OCI-LY7 (cell line): ENCODE measurements at regions not wholly inside any gene's neighbourhood (a gene's known extent, or its start where the extent isn't known, plus 50 kb on each side); places are given as distances from the start of the nearest gene placed in this dataset.

Source experiments
- BruUV-seq: library from RNA; stranded (reverse); fragments of 400-500 nt; replicated peaks from 2 replicates; lab custom pipeline; 2021; lab: Mats Ljungman, UMichigan
- CTCF ChIA-PET: fragments of 300-600 bp; sonication (Branson Sonifier 250); formaldehyde crosslinking; loops from one replicate; lab custom pipeline; 2022; ENCODE audit warnings: antibody characterized with exemption; ENCODE audit not compliant: unreplicated experiment; lab: Charles Lee
- POLR2A ChIA-PET: fragments of 300-600 bp; sonication (Branson Sonifier 250); formaldehyde crosslinking; loops from one replicate; lab custom pipeline; 2022; ENCODE audit warnings: antibody characterized with exemption; lab: Charles Lee
- DNase-seq: peaks from one replicate; pipeline ENCODE4 v3.0.0-alpha.2; 2015; ENCODE audit warnings: low spot score
- H2AFZ ChIP-seq: fragments of 200-600 bp; sonication (generic), shearing (Covaris generic); 2 replicates; pipeline ENCODE4 v1.6.1; 2014; ENCODE audit warnings: mild to moderate bottlenecking, antibody characterized with exemption, low read length, moderate library complexity
- H3K27ac ChIP-seq: fragments of 200-600 bp; sonication (generic); 2 replicates; pipeline ENCODE4 v1.5.1; 2014; ENCODE audit warnings: mixed run types, low read depth, mild to moderate bottlenecking, moderate library complexity, low read length, inconsistent platforms; ENCODE audit not compliant: poor library complexity, severe bottlenecking
- H3K36me3 ChIP-seq: fragments of 200-600 bp; sonication (generic); 2 replicates; pipeline ENCODE4 v1.6.1; 2014; ENCODE audit warnings: mild to moderate bottlenecking, antibody characterized with exemption, low read length, moderate library complexity, mixed read lengths; ENCODE audit not compliant: insufficient read depth
- H3K4me1 ChIP-seq: fragments of 200-600 bp; sonication (generic); 2 replicates; pipeline ENCODE4 v1.5.1; 2014; ENCODE audit warnings: mild to moderate bottlenecking, low read length; ENCODE audit not compliant: insufficient read depth, poor library complexity, severe bottlenecking
- H3K4me2 ChIP-seq: fragments of 200-600 bp; sonication (generic); 2 replicates; pipeline ENCODE4 v1.6.1; 2014; ENCODE audit warnings: mild to moderate bottlenecking, low read length
- H3K4me3 ChIP-seq: fragments of 200-600 bp; sonication (generic); 2 replicates; pipeline ENCODE4 v1.5.1; 2014; ENCODE audit warnings: mild to moderate bottlenecking, low read depth, low read length; ENCODE audit not compliant: poor library complexity, severe bottlenecking
- H3K79me2 ChIP-seq: fragments of 200-600 bp; sonication (generic); 2 replicates; pipeline ENCODE4 v1.6.1; 2016; ENCODE audit warnings: low read depth, mild to moderate bottlenecking, low read length, moderate library complexity, mixed read lengths; ENCODE audit not compliant: insufficient read depth
- H3K9me2 ChIP-seq: fragments of 200-600 bp; sonication (generic); 2 replicates; pipeline ENCODE4 v1.6.1; 2016; ENCODE audit warnings: mild to moderate bottlenecking, low read length, mixed read lengths; ENCODE audit not compliant: insufficient read depth
- H3K9me3 ChIP-seq: fragments of 200-600 bp; sonication (generic); 2 replicates; pipeline ENCODE4 v1.6.1; 2014; ENCODE audit warnings: mild to moderate bottlenecking, mixed run types, low read length, mixed read lengths
- H4K20me1 ChIP-seq: fragments of 200-600 bp; sonication (generic); 2 replicates; pipeline ENCODE4 v1.6.1; 2014; ENCODE audit warnings: mild to moderate bottlenecking, antibody characterized with exemption, low read length, moderate library complexity, mixed read lengths; ENCODE audit not compliant: insufficient read depth
- CTCF ChIP-seq: fragments of 200-600 bp; sonication (generic); conservative IDR thresholded peaks from 2 replicates; pipeline ENCODE4 v1.5.1; 2014; ENCODE audit warnings: mild to moderate bottlenecking, antibody characterized with exemption, low read length, moderate library complexity, mixed read lengths
- EZH2phosphoT487 ChIP-seq: fragments of 200-600 bp; sonication (generic); IDR thresholded peaks from 2 replicates; pipeline ENCODE4 v1.6.1; 2018; ENCODE audit warnings: low read depth, borderline replicate concordance, mild to moderate bottlenecking, mixed run types, antibody characterized with exemption, low read length, moderate library complexity, mixed read lengths
- intact Hi-C: fragments of 100-400 bp; cut with micrococcal nuclease; formaldehyde crosslinking; loops from one replicate; pipeline ENCODE4 v1.10.0; 2022; ENCODE audit not compliant: unreplicated experiment

GRCh38 chr2:15082105-15083058 is 449.9 kb downstream of the LRATD1 start:
- TF ChIP-seq EZH2phosphoT487 (no peak), CTCF (no peak)
- no peaks in the 10 kb centered on the region for H3K36me3 ChIP-seq
- H3K79me2 ChIP-seq: no peaks in the 10 kb centered on the region
- no peaks in the 10 kb centered on the region for H3K4me1 ChIP-seq
- BruUV-seq: no TSS peak
- no peak overlapping the region for H3K4me2 ChIP-seq
- intact Hi-C loops: no loop called here
- CTCF ChIA-PET: no interaction called here
- no peak overlapping the region for H2AFZ ChIP-seq
- no peaks in the 10 kb centered on the region for H3K9me2 ChIP-seq
- H4K20me1 ChIP-seq: no peaks in the 10 kb centered on the region
- DNase-seq: no peak
- H3K4me3 ChIP-seq: no peak overlapping the region
- H3K27ac ChIP-seq: no peak overlapping the region
- POLR2A ChIA-PET: interaction anchor here (0.5 to 2.0 kb wide), 5 partner anchors 9 to 381 kb away, joined by 3 to 4 read pairs (median 3); no protein-coding TSS in a partner anchor
- no peaks in the 10 kb centered on the region for H3K9me3 ChIP-seq

- H4K20me1 ChIP-seq: no peaks in the 10 kb centered on the region
- H3K4me3 ChIP-seq: no peak overlapping the region
- H2AFZ ChIP-seq: no peak overlapping the region
- no peaks in the 10 kb centered on the region for H3K36me3 ChIP-seq
- H3K9me3 ChIP-seq: no peaks in the 10 kb centered on the region
- no peak for DNase-seq
- no peak overlapping the region for H3K4me2 ChIP-seq
- no TSS peak for BruUV-seq
- H3K79me2 ChIP-seq: no peaks in the 10 kb centered on the region
- H3K27ac ChIP-seq: no peak overlapping the region
- no peaks in the 10 kb centered on the region for H3K9me2 ChIP-seq
- ChIA-PET CTCF (no interaction called here), POLR2A (interaction anchor here (0.6 kb wide), 1 partner anchor 154 kb away, joined by 3 read pairs; no protein-coding TSS in a partner anchor)
- intact Hi-C loops: no loop called here
- no peaks in the 10 kb centered on the region for H3K4me1 ChIP-seq
- TF ChIP-seq CTCF (no peak), EZH2phosphoT487 (no peak)
Measured at GRCh38 chr2:15084826-15085489, 452.4 kb downstream of the LRATD1 start.
